SK-N-SH (cell line): ENCODE measurements at regions not wholly inside any gene's neighbourhood (a gene's known extent, or its start where the extent isn't known, plus 50 kb on each side); places are given as distances from the start of the nearest gene placed in this dataset.

Experiments
- CHD2 ChIP-seq: fragments of 150-350 bp; IDR thresholded peaks from 2 replicates; pipeline ENCODE4 v1.6.1; 2018; ENCODE audit warnings: low read length; ENCODE audit not compliant: partially characterized antibody
- CTCF ChIP-seq: fragments of 200-600 bp; sonication (generic); IDR thresholded peaks from 2 replicates; pipeline ENCODE4 v1.6.1; 2017; ENCODE audit warnings: antibody characterized with exemption, mild to moderate bottlenecking, moderate library complexity
- FOXM1 ChIP-seq: IDR thresholded peaks from 2 replicates; pipeline ENCODE4 v1.4.0; 2012; ENCODE audit warnings: low read depth, mild to moderate bottlenecking
- GATA2 ChIP-seq: sonication (generic); formaldehyde crosslinking; IDR thresholded peaks from 2 replicates; pipeline ENCODE4 v1.5.0; 2020; ENCODE audit warnings: mild to moderate bottlenecking, missing genetic modification reagents
- NRF1 ChIP-seq: IDR thresholded peaks from 2 replicates; pipeline ENCODE4 v1.6.1; 2012; ENCODE audit warnings: low read depth, mild to moderate bottlenecking, low read length
- SMC3 ChIP-seq: IDR thresholded peaks from 2 replicates; pipeline ENCODE4 v1.6.1; 2012; ENCODE audit warnings: low read depth, low read length, improper control_type of control experiment
- TEAD4 ChIP-seq: IDR thresholded peaks from 2 replicates; pipeline ENCODE4 v1.4.0; 2012; ENCODE audit warnings: mild to moderate bottlenecking, borderline replicate concordance; ENCODE audit not compliant: insufficient read depth
- USF2 ChIP-seq: fragments of 150-350 bp; IDR thresholded peaks from 2 replicates; pipeline ENCODE4 v1.6.1; 2017; ENCODE audit warnings: antibody characterized with exemption, low read length, low read depth, borderline replicate concordance
- YY1 ChIP-seq: IDR thresholded peaks from 2 replicates; pipeline ENCODE4 v1.4.0; 2012; ENCODE audit warnings: low read depth, mild to moderate bottlenecking
- TF ChIP-seq, protein P1 (sequence below): IDR thresholded peaks from 2 replicates; pipeline ENCODE4 v1.4.0; 2012; ENCODE audit warnings: low read depth, borderline replicate concordance
- TF ChIP-seq, protein P2 (sequence below): IDR thresholded peaks from 2 replicates; pipeline ENCODE4 v1.4.0; 2012; ENCODE audit warnings: low read depth
- TF ChIP-seq, protein P3 (sequence below): IDR thresholded peaks from 2 replicates; pipeline ENCODE4; 2012

DNA sequence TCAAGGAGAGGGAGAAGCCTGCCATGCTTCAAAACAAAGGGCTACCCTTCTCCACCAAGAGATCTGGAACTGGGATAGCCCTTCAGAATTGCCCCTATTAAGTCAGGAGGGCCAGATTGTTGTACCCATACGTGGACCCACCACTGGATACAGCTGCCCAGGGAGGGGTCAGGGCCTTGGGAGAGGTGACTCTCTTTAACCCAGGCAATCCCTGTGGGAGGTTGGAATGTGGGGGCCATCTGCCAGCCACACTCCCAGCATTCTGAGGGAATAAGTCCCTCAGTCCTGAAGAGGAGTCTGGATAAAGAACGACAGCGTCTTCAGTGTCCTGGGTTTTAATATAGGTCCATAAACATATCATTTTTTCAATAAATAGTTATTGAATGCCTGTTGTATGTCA, 588.2 kb upstream of the TENM4 start:
- TF ChIP-seq CTCF (no peak), FOXM1 (no peak), YY1 (no peak), NRF1 (no peak), SMC3 (no peak), USF2 (no peak), CHD2 (no peak), GATA2 (CRISPR knock-in tag) (no peak), TEAD4 (no peak)
- TF ChIP-seq, protein P1, sequence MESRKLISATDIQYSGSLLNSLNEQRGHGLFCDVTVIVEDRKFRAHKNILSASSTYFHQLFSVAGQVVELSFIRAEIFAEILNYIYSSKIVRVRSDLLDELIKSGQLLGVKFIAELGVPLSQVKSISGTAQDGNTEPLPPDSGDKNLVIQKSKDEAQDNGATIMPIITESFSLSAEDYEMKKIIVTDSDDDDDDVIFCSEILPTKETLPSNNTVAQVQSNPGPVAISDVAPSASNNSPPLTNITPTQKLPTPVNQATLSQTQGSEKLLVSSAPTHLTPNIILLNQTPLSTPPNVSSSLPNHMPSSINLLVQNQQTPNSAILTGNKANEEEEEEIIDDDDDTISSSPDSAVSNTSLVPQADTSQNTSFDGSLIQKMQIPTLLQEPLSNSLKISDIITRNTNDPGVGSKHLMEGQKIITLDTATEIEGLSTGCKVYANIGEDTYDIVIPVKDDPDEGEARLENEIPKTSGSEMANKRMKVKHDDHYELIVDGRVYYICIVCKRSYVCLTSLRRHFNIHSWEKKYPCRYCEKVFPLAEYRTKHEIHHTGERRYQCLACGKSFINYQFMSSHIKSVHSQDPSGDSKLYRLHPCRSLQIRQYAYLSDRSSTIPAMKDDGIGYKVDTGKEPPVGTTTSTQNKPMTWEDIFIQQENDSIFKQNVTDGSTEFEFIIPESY: no peak
- TF ChIP-seq, protein P2, sequence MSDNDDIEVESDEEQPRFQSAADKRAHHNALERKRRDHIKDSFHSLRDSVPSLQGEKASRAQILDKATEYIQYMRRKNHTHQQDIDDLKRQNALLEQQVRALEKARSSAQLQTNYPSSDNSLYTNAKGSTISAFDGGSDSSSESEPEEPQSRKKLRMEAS: no peak
- TF ChIP-seq, protein P3, sequence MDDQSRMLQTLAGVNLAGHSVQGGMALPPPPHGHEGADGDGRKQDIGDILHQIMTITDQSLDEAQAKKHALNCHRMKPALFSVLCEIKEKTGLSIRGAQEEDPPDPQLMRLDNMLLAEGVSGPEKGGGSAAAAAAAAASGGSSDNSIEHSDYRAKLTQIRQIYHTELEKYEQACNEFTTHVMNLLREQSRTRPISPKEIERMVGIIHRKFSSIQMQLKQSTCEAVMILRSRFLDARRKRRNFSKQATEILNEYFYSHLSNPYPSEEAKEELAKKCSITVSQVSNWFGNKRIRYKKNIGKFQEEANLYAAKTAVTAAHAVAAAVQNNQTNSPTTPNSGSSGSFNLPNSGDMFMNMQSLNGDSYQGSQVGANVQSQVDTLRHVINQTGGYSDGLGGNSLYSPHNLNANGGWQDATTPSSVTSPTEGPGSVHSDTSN: no peak
